OCI-LY1 (cell line): ENCODE measurements at regions not wholly inside any gene's neighbourhood (a gene's known extent, or its start where the extent isn't known, plus 50 kb on each side); places are given as distances from the start of the nearest gene placed in this dataset.

Source experiments
- EZH2 ChIP-seq: fragments of 200-600 bp; sonication (generic), shearing (Covaris generic); IDR thresholded peaks from 2 replicates; pipeline ENCODE4 v1.8.0; 2017; ENCODE audit warnings: borderline replicate concordance, mixed run types, mild to moderate bottlenecking, antibody characterized with exemption, low read length, moderate library complexity, mixed read lengths
- TF ChIP-seq, protein P1 (sequence below): fragments of 200-600 bp; sonication (generic), shearing (Covaris generic); IDR thresholded peaks from 2 replicates; pipeline ENCODE4 v1.5.1; 2017; ENCODE audit warnings: mild to moderate bottlenecking, antibody characterized with exemption, low read length, moderate library complexity, mixed read lengths

DNA sequence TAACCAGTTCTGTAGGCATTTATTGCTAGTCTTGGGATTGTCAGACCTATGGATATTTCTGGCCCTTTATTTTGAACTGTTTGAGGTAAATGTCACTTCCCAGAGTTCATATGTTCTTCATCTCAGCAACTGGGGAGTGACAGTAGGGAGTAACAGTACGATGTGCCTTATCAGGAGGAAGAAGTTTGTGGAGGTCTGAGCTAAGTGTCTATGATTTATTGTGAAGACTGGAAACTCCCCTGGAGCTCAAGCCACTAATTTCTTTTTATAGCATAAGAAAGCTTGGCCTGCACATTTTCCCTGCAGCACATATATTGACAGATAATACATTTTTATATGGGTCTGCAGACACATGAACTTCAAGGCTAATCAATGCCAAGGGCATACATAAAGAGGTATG, 383.8 kb downstream of the GRXCR1 start:
- TF ChIP-seq, protein P1, sequence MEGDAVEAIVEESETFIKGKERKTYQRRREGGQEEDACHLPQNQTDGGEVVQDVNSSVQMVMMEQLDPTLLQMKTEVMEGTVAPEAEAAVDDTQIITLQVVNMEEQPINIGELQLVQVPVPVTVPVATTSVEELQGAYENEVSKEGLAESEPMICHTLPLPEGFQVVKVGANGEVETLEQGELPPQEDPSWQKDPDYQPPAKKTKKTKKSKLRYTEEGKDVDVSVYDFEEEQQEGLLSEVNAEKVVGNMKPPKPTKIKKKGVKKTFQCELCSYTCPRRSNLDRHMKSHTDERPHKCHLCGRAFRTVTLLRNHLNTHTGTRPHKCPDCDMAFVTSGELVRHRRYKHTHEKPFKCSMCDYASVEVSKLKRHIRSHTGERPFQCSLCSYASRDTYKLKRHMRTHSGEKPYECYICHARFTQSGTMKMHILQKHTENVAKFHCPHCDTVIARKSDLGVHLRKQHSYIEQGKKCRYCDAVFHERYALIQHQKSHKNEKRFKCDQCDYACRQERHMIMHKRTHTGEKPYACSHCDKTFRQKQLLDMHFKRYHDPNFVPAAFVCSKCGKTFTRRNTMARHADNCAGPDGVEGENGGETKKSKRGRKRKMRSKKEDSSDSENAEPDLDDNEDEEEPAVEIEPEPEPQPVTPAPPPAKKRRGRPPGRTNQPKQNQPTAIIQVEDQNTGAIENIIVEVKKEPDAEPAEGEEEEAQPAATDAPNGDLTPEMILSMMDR, result no peak
- TF ChIP-seq EZH2, result no peak
